ENCODE measurements at regions not wholly inside any gene's neighbourhood (a gene's known extent, or its start where the extent isn't known, plus 50 kb on each side); places are given as distances from the start of the nearest gene placed in this dataset.

GRCh38 chr15:94001255-94001801 lies 230.0 kb upstream of the MCTP2 start:
- DNase-seq: no peak

GRCh38 chr15:94000606-94001005 lies 230.8 kb upstream of the MCTP2 start:
- DNase-seq: no peak

DNA sequence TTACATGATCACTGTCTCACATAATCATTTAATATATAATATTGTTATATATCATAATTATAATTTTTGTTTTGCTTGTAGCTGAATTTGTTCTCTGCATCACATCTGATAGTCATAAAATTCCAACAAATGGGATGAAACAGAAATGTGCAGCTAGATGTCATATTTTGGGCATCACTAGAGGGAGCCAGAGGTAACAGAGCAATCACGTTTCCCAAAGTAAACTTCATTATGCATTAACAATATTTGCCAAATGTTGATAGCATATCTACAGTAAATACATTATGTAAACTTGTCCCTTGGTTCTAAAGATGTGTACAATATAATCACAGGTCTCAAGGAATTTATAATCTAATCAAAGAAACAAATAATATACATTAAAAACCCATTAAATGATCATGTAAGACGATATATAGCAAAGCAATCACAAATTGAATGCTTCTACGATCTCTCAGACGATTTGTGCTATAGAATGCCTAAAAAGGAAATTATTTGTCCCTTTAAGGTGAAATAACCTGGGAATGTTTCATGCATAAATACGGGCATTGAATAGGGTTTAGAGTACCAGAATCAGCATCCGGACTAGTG lies 234.2 kb upstream of the MCTP2 start:
- no peak for DNase-seq

GRCh38 chr15:93989440-93989998 lies 241.8 kb upstream of the MCTP2 start:
- DNase-seq: no peak

DNA sequence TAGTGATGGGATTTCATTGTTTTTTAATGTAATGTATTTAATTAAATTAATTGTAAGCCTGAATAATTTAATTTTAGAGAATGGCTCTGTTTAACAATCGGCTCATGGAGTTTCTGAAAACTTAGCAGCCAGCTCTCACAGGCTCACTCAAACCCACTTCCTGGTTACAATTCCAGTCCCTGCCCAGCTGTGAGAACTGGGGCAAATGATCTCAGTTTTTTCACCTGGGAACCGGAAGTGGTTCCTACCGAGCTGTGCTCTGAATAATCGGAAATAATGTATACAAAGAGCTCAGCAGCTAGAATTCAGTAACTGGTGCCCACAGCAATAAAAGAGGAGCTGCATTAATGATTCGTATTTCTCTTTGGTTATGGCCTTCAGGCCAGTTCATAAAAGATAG lies 244.3 kb upstream of the MCTP2 start:
- DNase-seq: no peak

DNA sequence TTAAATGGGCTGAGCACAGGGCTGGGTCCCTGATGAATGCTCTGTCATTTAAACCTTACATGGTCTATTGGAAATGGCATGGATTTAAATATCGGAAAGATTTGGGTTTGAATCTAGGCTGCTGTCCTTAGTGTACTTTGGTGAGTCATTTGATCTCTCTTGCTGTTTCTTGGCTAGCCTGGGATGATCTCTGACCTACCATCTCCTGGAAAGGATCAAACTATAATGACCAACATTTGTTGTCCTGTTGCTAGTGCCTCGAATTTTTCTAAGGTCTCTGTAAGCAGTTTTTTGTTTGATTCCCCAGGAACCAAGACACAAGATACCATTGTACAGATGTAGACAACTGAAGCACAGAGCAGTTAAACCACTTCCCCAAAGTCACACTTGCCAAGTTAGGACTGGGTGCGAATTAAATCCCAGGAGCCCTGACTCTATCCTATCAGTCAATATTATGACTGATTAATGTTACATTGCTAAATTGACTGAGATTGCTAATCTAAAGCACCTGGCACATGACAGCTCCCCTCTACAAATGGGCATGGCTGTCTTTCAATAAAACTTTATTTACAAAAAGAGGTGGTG lies 244.9 kb upstream of the MCTP2 start:
- DNase-seq: no peak

- no peak for DNase-seq
Observed at GRCh38 chr15:93985925-93986324, 245.4 kb upstream of the MCTP2 start.

GRCh38 chr15:93985176-93985575 lies 246.2 kb upstream of the MCTP2 start:
- DNase-seq: no peak

GRCh38 chr15:93983526-93983925 lies 247.8 kb upstream of the MCTP2 start:
- no peak for DNase-seq

- DNase-seq: no peak
Observed at GRCh38 chr15:93982226-93982727, 249.1 kb upstream of the MCTP2 start.

DNA sequence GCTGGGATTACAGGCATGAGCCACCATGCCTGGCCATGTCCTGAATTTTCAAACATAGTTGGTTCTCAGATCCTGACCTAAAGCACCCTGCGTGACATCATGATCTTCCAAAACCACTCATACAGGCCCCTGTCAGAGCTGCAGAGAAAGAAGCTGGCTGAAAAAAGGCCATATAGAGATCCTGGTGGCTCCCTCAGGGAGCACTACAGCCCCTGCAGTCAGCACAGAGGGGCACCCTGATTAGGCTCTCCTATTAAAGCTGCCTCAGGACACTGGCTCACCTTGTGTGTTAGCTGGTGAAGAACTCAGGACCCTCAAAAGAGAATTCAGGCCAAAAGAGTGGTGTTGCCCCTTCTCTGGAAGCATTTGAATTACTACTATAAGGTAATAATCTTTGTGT lies 249.7 kb upstream of the MCTP2 start:
- no peak for DNase-seq

DNA sequence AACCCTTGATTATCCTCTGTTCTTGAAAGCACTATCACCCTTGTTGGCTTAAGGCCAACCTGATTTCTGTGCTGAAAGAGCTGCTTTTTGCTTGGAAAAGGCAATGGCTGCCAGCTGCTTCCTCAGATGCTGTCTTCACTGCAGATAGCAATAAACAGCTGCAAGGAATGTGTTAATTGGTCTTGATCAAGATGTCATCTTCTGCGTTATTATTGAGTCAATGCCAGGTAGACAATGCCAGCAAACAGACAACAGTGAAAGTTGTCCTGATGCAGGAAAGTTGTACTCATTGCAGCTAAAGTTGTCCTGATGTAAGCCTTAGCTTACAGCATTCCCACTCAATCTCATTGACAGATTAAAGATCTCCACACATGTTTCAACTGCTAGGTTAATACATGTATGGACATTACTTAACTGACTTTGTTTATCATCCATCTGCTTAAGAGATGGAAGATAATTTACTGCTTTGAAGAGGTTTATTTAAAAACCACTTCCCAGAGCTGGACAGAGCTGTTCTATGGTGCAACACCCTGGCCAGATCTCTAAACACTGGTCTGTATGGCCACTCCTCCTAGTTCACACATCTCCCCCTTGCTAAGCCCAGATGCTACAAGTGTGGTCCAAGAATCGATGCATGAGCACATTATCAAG lies 251.0 kb upstream of the MCTP2 start:
- DNase-seq: no peak

GRCh38 chr15:93974804-93975481 lies 256.4 kb upstream of the MCTP2 start:
- DNase-seq: no peak

DNA sequence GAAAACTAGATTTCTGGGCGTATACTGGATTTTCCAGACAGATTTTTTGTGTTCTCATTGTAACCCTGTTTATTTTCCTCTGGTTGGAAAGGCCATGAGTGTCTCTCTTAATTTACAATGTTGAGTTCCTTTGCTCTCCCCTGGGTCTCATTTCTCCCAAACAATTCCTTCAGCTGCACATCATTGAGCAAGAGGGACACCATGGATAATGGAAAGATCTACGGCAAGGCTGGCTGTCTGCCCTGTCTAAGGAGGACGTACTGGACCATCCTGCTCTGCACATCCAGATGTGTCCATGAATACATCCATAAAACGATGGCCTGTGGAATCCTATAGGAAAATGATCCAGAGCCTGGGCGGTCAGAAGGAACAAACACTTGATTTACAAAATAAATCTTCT lies 258.1 kb upstream of the MCTP2 start:
- no peak for DNase-seq

DNA sequence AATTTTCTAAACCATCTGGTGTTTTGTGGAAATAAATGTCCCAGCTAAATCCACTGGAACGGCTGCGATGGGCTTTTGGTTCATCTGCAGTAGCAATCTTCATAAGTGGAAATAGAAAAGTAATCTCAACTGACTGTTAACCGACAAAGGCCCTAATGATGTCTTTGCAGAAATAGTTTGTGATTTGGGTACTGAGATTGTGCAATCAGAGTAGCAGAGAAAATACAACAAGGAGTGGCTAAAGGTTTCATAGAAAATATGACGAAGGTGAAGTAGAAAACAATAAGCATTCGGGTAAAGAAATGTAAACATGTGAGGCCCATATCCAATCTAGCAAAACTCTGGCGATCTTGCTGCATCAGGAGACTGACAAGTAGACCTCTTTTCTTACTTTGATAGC lies 262.6 kb upstream of the MCTP2 start:
- DNase-seq: no peak

DNA sequence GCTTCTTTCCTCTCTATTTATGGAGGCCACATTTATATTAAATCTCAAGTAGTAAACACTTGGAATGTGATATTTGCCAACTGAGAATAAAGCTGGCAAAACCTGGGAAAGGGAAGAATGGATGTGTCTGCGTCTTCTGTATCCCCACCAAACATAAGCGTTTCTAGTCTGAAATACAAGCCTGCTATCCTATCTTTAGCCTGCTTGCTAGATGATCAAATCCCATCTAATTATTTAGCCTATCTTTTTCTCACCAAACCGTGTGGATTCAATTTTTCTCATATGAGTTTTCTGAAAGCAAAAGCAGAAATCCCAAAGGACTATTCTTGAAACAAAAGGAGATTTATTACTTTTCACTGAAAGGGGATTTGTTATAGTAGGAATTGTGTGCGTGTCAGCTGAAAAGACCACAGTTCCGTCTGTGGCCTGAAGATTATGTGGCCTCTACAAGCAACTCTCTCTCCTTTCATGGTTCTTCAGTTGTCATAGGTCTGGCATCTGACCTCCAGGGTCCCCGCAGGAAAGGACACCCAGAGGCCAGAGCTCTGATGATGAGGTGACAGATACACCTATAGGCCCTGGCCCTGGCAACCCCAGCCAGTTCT lies 266.0 kb upstream of the MCTP2 start:
- DNase-seq: no peak

- DNase-seq: no peak
Observed at GRCh38 chr15:93954985-93955571, 276.3 kb upstream of the MCTP2 start.

DNA sequence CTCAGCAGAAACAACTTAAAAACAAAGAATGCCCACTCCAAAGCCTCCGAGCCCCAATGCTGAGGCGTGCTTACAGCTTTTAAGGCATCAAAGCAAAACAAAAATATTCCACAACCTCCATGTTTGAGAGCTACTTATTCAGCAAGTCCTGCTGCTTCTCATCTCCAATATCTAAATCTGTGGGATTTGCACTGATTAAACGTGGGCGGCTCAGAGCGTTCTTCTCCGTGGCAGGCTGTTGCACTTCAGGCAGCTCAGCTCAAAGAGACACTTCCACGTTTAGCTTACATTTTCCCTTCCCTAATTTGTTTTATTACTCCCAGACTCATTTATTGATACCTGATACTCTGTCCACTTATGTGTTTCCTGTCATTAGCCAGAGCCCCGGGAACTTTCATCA lies 282.6 kb upstream of the MCTP2 start:
- DNase-seq: no peak

- no peak for DNase-seq
Observed at GRCh38 chr15:93943586-93943985, 287.8 kb upstream of the MCTP2 start.

DNA sequence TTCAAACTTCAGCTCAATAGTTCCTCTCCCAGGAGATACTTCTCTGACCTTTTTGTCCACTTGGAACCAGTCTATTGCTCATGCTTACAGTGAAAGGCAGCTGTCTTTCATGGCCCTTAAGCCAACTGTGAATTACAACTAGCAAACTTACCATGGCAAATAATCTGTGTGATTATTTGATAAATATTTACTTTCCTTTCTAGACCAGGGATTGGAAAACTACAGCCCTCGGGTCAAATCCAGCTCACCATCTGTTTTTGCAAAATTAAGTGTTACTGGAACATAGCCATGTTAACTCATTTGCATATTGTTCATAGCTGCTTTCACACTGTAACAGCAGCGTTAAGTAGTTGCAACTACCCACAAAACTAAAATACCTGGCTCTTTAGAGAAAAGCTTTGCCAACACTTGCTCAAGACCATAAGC lies 289.1 kb upstream of the MCTP2 start:
- no peak for DNase-seq

- DNase-seq: no peak
Observed at GRCh38 chr15:93941697-93942096, 289.7 kb upstream of the MCTP2 start.

- DNase-seq: no peak
Observed at GRCh38 chr15:93940226-93940625, 291.1 kb upstream of the MCTP2 start.

All from activated CD4-positive, alpha-beta T cell treated with anti-CD3 and anti-CD28 coated beads for 1 hour (primary cell).